ENCODE measurements at regions not wholly inside any gene's neighbourhood (a gene's known extent, or its start where the extent isn't known, plus 50 kb on each side); places are given as distances from the start of the nearest gene placed in this dataset.

DNA sequence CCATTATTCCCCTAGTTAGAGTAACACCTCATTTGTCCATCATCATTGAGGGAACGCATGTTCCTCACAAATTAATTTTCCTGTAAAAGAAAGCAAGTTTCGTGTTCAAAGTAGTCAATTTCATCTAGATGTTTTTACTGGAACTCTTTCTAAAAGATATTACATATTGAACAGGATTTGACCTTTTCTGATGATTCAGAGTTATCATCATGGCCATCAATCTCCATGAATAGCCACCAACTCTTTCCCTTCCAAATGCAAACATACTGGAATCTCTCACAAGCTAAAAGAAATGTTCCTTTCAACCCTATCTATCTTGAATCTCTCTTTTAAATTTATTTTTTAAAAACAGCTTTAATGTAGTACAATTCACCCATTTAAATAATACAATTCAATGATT is 263.1 kb upstream of the FAR2 start:
- no peak for DNase-seq

DNA sequence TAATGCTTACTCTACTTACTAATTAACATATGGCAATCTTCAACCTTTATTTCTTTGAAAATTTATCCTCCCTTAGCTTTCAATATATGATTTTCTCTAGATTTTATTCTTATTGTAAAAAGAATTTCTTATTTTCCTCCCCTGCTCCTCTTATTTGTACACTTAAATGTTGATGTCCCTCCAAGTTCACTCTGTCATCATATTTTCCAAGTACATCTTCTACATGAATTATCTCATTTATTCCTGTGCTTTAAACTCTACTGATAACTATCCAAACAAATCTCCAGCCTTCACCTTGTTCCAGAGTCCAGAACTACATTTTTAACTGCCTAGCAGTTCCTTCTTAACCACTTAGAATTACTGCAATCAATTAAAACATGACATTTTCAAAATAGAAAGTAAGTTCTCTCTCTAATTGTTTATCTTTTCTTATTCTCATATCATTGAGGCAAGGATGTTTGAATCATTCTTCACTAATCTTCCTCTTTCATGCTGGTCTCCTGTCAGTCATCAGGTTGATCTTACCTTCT is 261.6 kb upstream of the FAR2 start:
- DNase-seq: no peak

GRCh38 chr12:28890664-28891063 is 258.4 kb upstream of the FAR2 start:
- DNase-seq: no peak

DNA sequence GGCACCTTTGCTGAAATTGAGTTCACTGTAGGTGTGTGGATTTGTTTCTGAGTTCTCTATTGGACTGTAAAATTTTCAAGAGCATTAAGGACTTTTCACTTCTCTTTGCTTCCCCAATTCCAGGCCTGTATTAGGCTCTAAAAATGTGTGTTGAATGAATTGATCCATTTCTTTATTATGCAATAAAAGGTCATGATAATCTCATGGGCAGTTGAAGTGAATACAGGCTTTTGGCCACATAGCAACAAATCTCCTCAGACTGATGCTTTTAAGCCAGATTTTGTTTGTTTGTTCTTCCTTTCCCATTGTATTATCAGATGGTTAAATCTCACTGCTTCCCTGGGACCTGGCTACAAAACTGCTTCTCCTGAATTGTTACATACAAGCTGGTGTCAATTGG is 258.0 kb upstream of the FAR2 start:
- DNase-seq: no peak

DNA sequence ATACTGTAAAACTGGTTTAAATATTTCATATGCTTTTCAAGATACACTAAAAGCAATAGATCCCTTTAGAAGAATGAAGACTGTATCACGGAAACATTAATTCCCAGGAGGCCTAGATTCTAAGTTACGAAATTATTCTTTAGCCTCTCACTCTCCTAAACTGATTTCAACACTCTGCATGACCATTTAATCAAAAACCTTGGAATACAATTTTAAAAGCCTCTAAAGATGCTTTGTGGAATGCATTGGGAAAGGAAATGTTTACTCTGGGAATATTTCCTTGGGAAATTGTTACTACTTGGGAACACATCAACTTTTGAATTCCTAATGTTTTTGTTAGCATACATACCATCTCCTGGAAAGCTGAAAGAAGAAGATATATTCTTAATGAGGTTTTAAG is 255.7 kb upstream of the FAR2 start:
- DNase-seq: no peak

DNA sequence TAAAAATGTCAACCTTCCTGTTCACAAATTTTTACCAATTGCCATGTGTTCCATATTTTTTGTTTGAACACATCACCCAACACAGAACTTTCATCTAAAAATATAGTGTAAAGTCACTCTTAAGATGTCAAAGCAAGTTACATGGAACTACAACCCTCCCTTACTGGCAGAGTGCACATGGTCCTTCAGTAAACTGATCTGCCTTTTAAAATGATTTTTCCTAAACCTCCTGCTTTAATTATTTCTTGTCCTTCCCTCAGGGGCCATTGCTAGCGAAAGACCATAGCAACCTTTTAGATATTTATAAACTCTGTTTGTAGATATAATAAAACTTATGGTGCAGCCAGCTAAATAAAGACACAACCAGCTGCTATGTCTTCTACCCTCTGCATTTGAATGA is 255.2 kb upstream of the FAR2 start:
- no peak for DNase-seq

DNA sequence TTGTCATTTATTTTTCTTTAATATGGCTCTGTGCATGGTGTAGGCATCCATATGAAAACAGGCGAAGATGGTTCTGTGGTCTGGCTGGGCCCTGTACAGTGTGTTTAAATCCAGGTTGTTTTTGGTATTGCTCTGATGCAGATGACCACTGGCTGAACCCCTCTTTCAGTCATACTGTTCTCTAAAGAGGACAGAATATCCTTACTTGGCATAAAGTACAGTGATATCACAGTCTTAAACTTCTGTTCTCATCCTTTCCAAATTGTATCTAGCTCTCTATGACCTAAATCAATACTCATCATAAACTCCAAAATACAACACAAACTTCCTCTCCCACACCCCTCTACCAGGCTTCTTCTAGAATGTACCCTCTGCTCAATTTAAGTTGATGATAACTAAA is 252.7 kb upstream of the FAR2 start:
- DNase-seq: no peak

- no peak for DNase-seq
These were observed 251.0 kb upstream of the FAR2 start for GRCh38 chr12:28898038-28898437.

- no peak for DNase-seq
These were observed 249.1 kb upstream of the FAR2 start for GRCh38 chr12:28899951-28900350.

- DNase-seq: no peak
These were observed 243.7 kb upstream of the FAR2 start for GRCh38 chr12:28905220-28905955.

GRCh38 chr12:28908646-28909045 is 240.4 kb upstream of the FAR2 start:
- DNase-seq: no peak

DNA sequence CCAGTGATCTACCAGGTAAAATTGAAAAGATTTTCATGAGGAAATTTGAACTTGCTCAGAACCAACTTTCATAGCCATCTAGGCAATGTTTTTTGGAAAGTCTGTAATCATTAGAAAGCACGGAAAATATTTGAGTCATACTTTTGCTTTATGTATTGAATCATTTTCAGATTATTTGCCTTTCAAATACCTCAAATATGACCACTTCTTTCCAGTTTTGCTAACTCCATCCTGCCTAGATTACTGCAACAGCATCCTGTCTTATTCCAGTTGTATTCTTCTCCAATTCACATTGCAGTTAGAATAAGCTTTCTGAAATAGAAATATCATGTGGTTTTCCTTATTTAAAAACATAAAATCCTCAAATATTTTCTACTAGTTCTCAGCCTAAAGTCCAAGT is 239.8 kb upstream of the FAR2 start:
- DNase-seq: no peak

- no peak for DNase-seq
These were observed 223.2 kb upstream of the FAR2 start for GRCh38 chr12:28925719-28926376.

DNA sequence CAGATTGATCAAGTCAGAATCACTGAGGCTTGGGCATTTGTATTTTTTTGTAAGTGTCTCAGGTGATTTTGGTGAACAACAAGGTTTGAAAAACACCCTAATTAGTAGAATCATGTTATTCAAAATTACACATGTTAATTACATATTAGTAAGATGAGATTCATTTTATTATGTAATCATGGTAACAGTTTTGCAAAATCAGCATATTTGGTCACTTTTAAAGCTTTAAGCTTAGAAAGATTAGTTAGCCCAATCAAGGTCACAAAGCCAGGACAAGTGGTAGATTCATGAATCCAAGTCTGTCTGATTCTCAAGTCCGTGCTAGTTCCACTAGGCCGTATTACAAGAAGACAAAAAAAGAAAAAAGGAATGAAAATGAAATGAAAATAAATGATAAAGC is 218.4 kb upstream of the FAR2 start:
- DNase-seq: no peak

- no peak for DNase-seq
These were observed 215.9 kb upstream of the FAR2 start for GRCh38 chr12:28933176-28933575.

DNA sequence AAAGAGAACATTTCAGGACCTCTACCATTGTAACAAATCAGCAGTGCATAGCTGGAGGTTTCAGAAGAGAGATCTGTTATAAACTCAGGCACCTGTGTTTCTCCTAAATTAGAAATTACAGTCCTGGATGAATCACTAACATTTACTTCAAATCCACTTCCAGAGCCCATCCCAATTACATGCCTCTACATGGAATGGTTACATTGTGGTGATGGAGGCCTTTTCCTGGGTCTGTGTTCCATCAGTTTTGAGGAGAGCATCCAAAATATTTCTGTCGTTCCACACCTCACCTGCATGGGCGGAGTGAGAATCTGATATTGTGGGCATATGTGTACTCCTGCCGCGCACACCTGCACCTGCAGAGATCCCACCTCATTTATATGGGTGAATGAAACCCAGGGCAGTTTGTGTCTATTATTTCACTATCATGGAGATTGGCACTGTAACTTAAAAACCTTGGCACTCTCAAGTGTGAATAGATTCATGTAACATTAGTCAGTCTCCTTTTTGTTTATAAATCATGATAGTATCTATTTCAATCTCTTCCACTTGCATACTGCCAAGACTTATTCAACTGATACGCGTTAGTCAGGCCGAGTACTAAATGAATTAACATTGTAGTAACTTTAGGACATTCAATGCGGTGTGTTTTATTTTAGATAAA is 215.1 kb upstream of the FAR2 start:
- no peak for DNase-seq

DNA sequence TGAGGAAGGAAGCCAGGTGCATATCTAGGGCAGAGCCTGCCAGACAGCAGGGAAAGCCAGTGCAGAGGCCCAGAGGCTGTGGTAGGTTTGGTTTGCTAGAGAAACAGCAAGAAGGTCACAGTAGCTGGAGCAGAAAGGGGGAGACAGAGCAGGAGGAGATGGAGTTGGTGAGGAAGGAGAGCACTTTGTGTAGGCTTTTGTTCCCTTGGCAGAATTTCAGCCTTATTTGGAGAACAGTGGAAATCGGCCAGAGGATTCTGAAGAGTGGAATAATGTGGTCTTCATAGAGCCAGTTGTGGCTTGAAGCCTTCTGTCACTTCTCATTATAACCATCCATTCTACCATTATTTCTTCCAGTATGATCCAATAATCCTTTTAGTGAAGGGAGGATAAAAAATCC is 212.9 kb upstream of the FAR2 start:
- DNase-seq: no peak

DNA sequence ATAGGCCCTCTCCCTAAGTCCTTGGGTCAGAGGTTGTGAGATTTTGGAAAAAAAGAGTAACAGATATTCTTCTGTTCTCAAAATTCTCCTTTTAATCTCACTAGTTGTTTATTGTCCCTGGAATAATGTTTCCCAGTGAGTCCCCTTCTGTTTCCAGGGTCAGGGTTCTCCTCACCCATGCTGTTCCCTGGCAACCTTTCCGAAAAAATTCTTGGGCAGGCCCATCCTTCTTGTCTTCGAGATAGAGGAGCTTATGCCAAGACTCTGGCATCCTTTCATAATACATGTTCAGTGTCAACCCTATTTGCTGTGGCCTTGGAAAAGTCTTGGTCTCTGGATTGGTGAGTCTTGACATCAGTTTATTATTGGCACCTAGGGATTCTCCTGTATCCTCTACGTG is 212.4 kb upstream of the FAR2 start:
- DNase-seq: no peak

DNA sequence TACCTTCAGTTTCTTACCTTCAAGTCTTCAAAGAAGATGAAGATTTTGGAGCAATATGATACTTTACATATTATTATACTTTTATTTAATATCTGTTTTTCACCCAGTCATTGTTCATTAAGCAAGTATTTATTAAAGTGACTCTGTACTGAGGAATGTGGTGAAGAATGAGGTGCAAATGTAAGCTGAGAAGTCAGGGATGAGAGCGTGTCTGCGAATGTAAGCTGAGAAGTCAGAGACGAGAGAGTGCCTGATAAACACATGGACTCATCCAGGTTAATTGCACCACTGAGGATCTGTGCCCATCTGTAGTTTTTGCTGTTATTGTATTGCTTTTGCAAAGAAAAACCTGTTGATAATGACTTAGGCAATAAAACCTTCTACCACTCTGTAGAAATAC is 211.9 kb upstream of the FAR2 start:
- DNase-seq: no peak

DNA sequence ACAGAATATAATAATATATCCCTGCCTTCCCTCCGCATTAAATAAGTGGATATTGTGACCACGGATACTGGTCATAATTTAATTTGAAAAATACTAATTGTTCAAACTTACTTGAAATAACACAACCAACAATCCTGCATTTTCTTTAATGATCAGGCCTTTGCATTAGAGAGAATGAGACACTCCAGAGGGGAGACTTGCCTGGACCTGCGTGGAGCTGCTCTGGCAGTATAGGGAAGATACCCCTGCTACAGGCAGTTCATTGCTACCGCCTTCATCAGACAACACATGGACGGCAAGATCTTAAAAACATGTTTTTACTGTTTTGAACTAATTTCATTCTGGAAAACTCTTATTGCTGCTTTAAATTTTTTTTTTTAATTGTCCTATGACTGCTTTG is 211.0 kb upstream of the FAR2 start:
- DNase-seq: no peak

DNA sequence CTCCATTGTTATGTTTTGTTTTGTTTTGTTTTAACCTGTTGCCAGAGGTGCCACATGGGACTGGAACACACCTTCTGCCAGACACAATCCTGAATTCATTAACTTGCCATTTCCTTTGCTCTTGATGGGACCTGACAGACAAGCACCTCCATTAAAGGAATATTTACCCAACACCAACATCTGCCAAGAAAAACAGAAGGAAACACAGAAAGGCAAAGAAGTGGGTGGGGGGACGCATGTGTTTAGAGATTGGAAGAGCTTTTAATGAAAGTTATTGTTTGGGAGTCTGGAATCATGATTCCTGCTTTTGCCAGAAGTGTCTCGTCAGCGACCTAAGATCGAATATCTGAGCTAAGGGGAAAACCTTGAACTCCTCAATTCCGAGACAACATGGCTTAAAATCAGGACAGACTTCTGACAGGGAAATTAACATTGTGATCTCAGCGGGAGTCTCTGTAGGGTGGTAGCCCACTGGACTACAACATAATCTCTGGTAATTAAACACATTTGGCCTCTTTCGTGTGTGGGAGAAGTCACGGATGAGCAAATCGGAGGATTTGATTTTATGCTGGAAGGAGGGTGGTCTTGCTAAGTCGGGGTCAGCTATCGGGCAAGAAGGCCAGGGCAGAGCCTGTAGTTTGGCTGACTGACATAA is 210.4 kb upstream of the FAR2 start:
- no peak for DNase-seq

- DNase-seq: no peak
These were observed 209.7 kb upstream of the FAR2 start for GRCh38 chr12:28939427-28939826.

DNA sequence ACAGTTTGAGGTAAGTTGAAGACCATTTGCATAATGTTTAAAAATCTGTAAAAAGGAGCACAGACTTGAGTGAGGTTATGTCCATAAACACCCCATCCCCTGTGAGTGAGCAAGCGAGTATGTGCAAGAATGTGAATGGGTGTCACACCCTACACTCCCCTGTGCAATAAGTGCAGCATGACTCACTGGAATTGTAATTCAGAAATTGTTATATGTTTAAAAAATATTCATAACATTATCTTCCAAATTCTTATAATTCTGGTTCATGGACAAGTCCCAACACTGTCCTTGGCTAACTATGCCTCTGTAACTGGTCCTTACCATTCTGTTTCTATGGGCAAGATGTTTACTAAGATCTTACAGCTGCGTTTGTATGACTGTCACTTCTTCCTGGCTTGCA is 207.8 kb upstream of the FAR2 start:
- no peak for DNase-seq

DNA sequence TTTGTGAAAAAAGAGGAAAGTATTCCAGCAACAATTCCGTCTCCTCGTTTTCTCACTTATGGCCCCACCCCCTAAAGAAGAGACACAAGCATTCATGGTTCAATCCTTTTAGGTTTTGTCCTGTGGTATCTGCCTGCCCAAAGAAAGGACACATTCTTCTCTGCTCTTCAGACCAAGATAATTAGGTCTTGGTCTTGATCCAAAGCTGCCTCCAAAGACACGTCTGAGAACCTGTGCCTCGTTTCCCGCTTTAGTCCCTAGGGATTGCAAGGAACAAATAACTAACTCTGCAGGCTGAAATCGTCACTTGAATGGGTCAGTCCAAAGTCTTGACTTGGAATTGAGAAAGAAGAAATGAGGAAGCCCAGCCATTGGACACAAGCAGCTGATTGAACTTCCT is 202.7 kb upstream of the FAR2 start:
- no peak for DNase-seq

All from NCI-H2227 treated with DMSO at 0.1 percent for 48 hours (cell line).